Smooth muscle cell (in vitro differentiated cells): ENCODE measurements at regions not wholly inside any gene's neighbourhood (a gene's known extent, or its start where the extent isn't known, plus 50 kb on each side); places are given as distances from the start of the nearest gene placed in this dataset.

Source experiments
- DNase-seq: peaks from one replicate; lab custom pipeline; 2025; ENCODE audit not compliant: unreplicated experiment; lab: John Stamatoyannopoulos, UW
- H2AFZ ChIP-seq: fragments of 200-600 bp; sonication (generic); 2 replicates; pipeline ENCODE4 v1.6.0; 2016; ENCODE audit warnings: antibody characterized with exemption, low read depth, mild to moderate bottlenecking
- H3F3A ChIP-seq: fragments of 200-600 bp; sonication (generic); 2 replicates; pipeline ENCODE4 v1.6.0; 2017; ENCODE audit warnings: antibody characterized with exemption, low read depth
- H3K27ac ChIP-seq: fragments of 200-600 bp; sonication (generic); 2 replicates; pipeline ENCODE4 v1.5.1; 2016; ENCODE audit warnings: low read depth, mild to moderate bottlenecking
- H3K27me3 ChIP-seq: fragments of 200-600 bp; sonication (generic); 2 replicates; pipeline ENCODE4 v1.6.1; 2016; ENCODE audit warnings: low read depth, mild to moderate bottlenecking
- H3K36me3 ChIP-seq: fragments of 200-600 bp; sonication (generic); 2 replicates; pipeline ENCODE4 v1.5.1; 2016; ENCODE audit warnings: low read depth
- H3K4me1 ChIP-seq: fragments of 200-600 bp; sonication (generic); 2 replicates; pipeline ENCODE4 v1.5.1; 2016; ENCODE audit warnings: low read depth
- H3K4me2 ChIP-seq: fragments of 200-600 bp; sonication (generic); 2 replicates; pipeline ENCODE4 v1.6.0; 2016; ENCODE audit warnings: mild to moderate bottlenecking
- H3K4me3 ChIP-seq: fragments of 200-600 bp; sonication (generic); 2 replicates; pipeline ENCODE4 v1.5.1; 2016; ENCODE audit warnings: mild to moderate bottlenecking
- H3K79me2 ChIP-seq: fragments of 200-600 bp; sonication (generic); 2 replicates; pipeline ENCODE4 v1.6.0; 2016; ENCODE audit warnings: low read depth, mild to moderate bottlenecking
- H3K9ac ChIP-seq: fragments of 200-600 bp; sonication (generic); 2 replicates; pipeline ENCODE4 v1.6.0; 2016; ENCODE audit warnings: low read depth
- H3K9me3 ChIP-seq: fragments of 200-600 bp; sonication (generic); replicated peaks from 2 replicates; pipeline ENCODE4 v1.5.1; 2016; ENCODE audit warnings: low read depth
- H4K20me1 ChIP-seq: fragments of 200-600 bp; sonication (generic); 2 replicates; pipeline ENCODE4 v1.6.0; 2016; ENCODE audit warnings: low read depth
- CTCF ChIP-seq: fragments of 200-600 bp; sonication (generic); IDR thresholded peaks from 2 replicates; pipeline ENCODE4 v1.5.1; 2017; ENCODE audit warnings: borderline replicate concordance, mild to moderate bottlenecking, antibody characterized with exemption; ENCODE audit not compliant: insufficient read depth, poor library complexity, severe bottlenecking
- WGBS: methylation state at CpG from one replicate; pipeline ENCODE4 v1.1.7; 2016; ENCODE audit warnings: low lambda C conversion rate; 5-methylcytosine and 5-hydroxymethylcytosine counted together

- H3K36me3 ChIP-seq = no peaks in the 10 kb centered on the region
- no peaks in the 10 kb centered on the region for H3F3A ChIP-seq
- H2AFZ ChIP-seq = no peak overlapping the region
- H3K9me3 ChIP-seq = no peaks in the 10 kb centered on the region
- WGBS = 29% methylated on average over 6 of the region's 6 CpGs
- H3K79me2 ChIP-seq = no peaks in the 10 kb centered on the region
- no peaks in the 10 kb centered on the region for H4K20me1 ChIP-seq
- H3K4me3 ChIP-seq = no peak overlapping the region
- DNase-seq = no peak
- H3K4me2 ChIP-seq = peak overlapping the region; percentile 15
- no peak for TF ChIP-seq CTCF
- peak overlapping the region; percentile 49 for H3K27ac ChIP-seq
- H3K9ac ChIP-seq = no peak overlapping the region
- H3K27me3 ChIP-seq = no peaks in the 10 kb centered on the region
- peaks cover 4% of the 10 kb centered on the region for H3K4me1 ChIP-seq
Observed at GRCh38 chr3:59450946-59451763, 401.3 kb upstream of the CFAP20DC start.

GRCh38 chr3:59450437-59450836 lies 400.6 kb upstream of the CFAP20DC start:
- H4K20me1 ChIP-seq = no peaks in the 10 kb centered on the region
- no peak overlapping the region for H3K4me2 ChIP-seq
- peak overlapping the region; percentile 49 for H3K27ac ChIP-seq
- no peaks in the 10 kb centered on the region for H3K27me3 ChIP-seq
- H2AFZ ChIP-seq = no peak overlapping the region
- no peak overlapping the region for H3K4me3 ChIP-seq
- no peaks in the 10 kb centered on the region for H3F3A ChIP-seq
- TF ChIP-seq CTCF = no peak
- no peak for DNase-seq
- 96% methylated on average over 5 of the region's 5 CpGs for WGBS
- no peaks in the 10 kb centered on the region for H3K9me3 ChIP-seq
- no peak overlapping the region for H3K9ac ChIP-seq
- peaks cover 4% of the 10 kb centered on the region for H3K4me1 ChIP-seq
- H3K79me2 ChIP-seq = no peaks in the 10 kb centered on the region
- H3K36me3 ChIP-seq = no peaks in the 10 kb centered on the region

- Histone ChIP-seq H3K4me3 (no peak overlapping the region), H3K79me2 (no peaks in the 10 kb centered on the region), H4K20me1 (no peaks in the 10 kb centered on the region), H3K36me3 (no peaks in the 10 kb centered on the region), H3K9ac (no peak overlapping the region), H2AFZ (peak overlapping the region; percentile 2), H3K27me3 (no peaks in the 10 kb centered on the region), H3K4me2 (no peak overlapping the region), H3K27ac (peak overlapping the region; percentile 35), H3K4me1 (peaks cover 12% of the 10 kb centered on the region), H3K9me3 (no peaks in the 10 kb centered on the region), H3F3A (no peaks in the 10 kb centered on the region)
- TF ChIP-seq CTCF = no peak
- DNase-seq = no peak
- 72% methylated on average over 6 of the region's 6 CpGs for WGBS
Observed at GRCh38 chr3:59446775-59447465, 397.1 kb upstream of the CFAP20DC start.
